IMR-90 (cell line): ENCODE measurements at regions not wholly inside any gene's neighbourhood (a gene's known extent, or its start where the extent isn't known, plus 50 kb on each side); places are given as distances from the start of the nearest gene placed in this dataset.

Source experiments
- ATAC-seq: fragments of 200-7000 bp; cut with Tn5 transposase; 2 replicates; pipeline ENCODE4 v1.9.1; 2020; ENCODE audit warnings: low read depth, mild to moderate bottlenecking, moderate library complexity
- BruUV-seq: library from RNA; stranded (reverse); fragments of 400-500 nt; replicated peaks from 2 replicates; lab custom pipeline; 2021; lab: Mats Ljungman, UMichigan
- CTCF ChIA-PET: fragments of 300-600 bp; formaldehyde crosslinking; extraction: SDS; loops from one replicate; lab custom pipeline; 2021; ENCODE audit warnings: antibody characterized with exemption; lab: Yijun Ruan, JAX
- POLR2A ChIA-PET: fragments of 300-600 bp; sonication (Branson Sonifier 250); formaldehyde crosslinking; loops from one replicate; lab custom pipeline; 2022; ENCODE audit warnings: antibody characterized with exemption; ENCODE audit not compliant: unreplicated experiment; lab: Charles Lee
- DNase-seq: peaks from one replicate; pipeline ENCODE4 v3.0.0; 2013
- H2AFZ ChIP-seq: replicated peaks from 2 replicates; pipeline ENCODE3; 2013; ENCODE audit warnings: low read length, mild to moderate bottlenecking; ENCODE audit not compliant: poor library complexity
- H2AK5ac ChIP-seq: 2 replicates; pipeline ENCODE4 v1.6.1; 2013; ENCODE audit warnings: low read depth, low read length, inconsistent platforms
- H2AK9ac ChIP-seq: replicated peaks from 2 replicates; pipeline ENCODE3; 2013; ENCODE audit warnings: mild to moderate bottlenecking, low read depth, low read length, moderate library complexity; ENCODE audit not compliant: poor library complexity
- H2BK120ac ChIP-seq: 2 replicates; pipeline ENCODE4 v1.6.1; 2013; ENCODE audit warnings: low read depth, low read length, inconsistent platforms
- H2BK15ac ChIP-seq: 3 replicates; pipeline ENCODE4 v1.6.1; 2013; ENCODE audit warnings: low read depth, low read length, inconsistent platforms
- H2BK20ac ChIP-seq: 2 replicates; pipeline ENCODE4 v1.6.1; 2013; ENCODE audit warnings: low read depth, mild to moderate bottlenecking, inconsistent platforms, low read length, moderate library complexity
- H2BK5ac ChIP-seq: 2 replicates; pipeline ENCODE4 v1.6.1; 2013; ENCODE audit warnings: mild to moderate bottlenecking, low read depth, low read length, inconsistent platforms; ENCODE audit not compliant: poor library complexity, severe bottlenecking
- H3K14ac ChIP-seq: replicated peaks from 2 replicates; pipeline ENCODE4 v1.6.1; 2013; ENCODE audit warnings: low read depth, low read length, inconsistent platforms
- H3K18ac ChIP-seq: 2 replicates; pipeline ENCODE4 v1.6.1; 2013; ENCODE audit warnings: low read depth, low read length, control low read depth
- H3K23ac ChIP-seq: 2 replicates; pipeline ENCODE4 v1.6.1; 2013; ENCODE audit warnings: low read depth, low read length, inconsistent platforms
- H3K27ac ChIP-seq: 2 replicates; pipeline ENCODE4 v1.5.1; 2013; ENCODE audit warnings: mild to moderate bottlenecking, control low read depth, low read length; ENCODE audit not compliant: insufficient read depth
- H3K27me3 ChIP-seq: 2 replicates; pipeline ENCODE4 v1.6.1; 2013; ENCODE audit warnings: low read length; ENCODE audit not compliant: control insufficient read depth, insufficient read depth
- H3K36me3 ChIP-seq: 2 replicates; pipeline ENCODE4 v1.6.1; 2013; ENCODE audit warnings: low read length, mixed read lengths; ENCODE audit not compliant: control insufficient read depth, insufficient read depth
- H3K4ac ChIP-seq: 2 replicates; pipeline ENCODE4 v1.6.1; 2013; ENCODE audit warnings: low read depth, low read length, inconsistent platforms
- H3K4me1 ChIP-seq: 2 replicates; pipeline ENCODE4 v1.6.1; 2013; ENCODE audit warnings: low read length, mixed read lengths; ENCODE audit not compliant: control insufficient read depth, insufficient read depth
- H3K4me2 ChIP-seq: 2 replicates; pipeline ENCODE4 v1.6.1; 2013; ENCODE audit warnings: low read depth, mild to moderate bottlenecking, control low read depth, low read length, moderate library complexity
- H3K4me3 ChIP-seq: 2 replicates; pipeline ENCODE4 v1.5.1; 2013; ENCODE audit warnings: low read depth, mild to moderate bottlenecking, control low read depth, low read length, moderate library complexity; ENCODE audit not compliant: insufficient read depth
- H3K56ac ChIP-seq: 2 replicates; pipeline ENCODE4 v1.6.1; 2013; ENCODE audit warnings: low read length, inconsistent platforms; ENCODE audit not compliant: insufficient read depth; ENCODE audit errors: extremely low read depth
- H3K79me1 ChIP-seq, 2 experiments: 2 replicates each; pipeline ENCODE4 v1.6.1; 2013; ENCODE audit warnings: low read length in 2 of 2, inconsistent platforms in 1 of 2, low read depth in 1 of 2
- H3K9ac ChIP-seq: 2 replicates; pipeline ENCODE4 v1.6.1; 2013; ENCODE audit warnings: low read depth, low read length, control low read depth
- H3K9me1 ChIP-seq: 2 replicates; pipeline ENCODE4 v1.6.1; 2013; ENCODE audit warnings: low read length, inconsistent platforms; ENCODE audit not compliant: insufficient read depth
- H3K9me3 ChIP-seq: 2 replicates; pipeline ENCODE4 v1.6.1; 2013; ENCODE audit warnings: low read length; ENCODE audit not compliant: control insufficient read depth, insufficient read depth
- H4K20me1 ChIP-seq: 2 replicates; pipeline ENCODE4 v1.6.1; 2013; ENCODE audit warnings: low read length, inconsistent platforms; ENCODE audit not compliant: insufficient read depth
- H4K5ac ChIP-seq: 2 replicates; pipeline ENCODE4 v1.6.1; 2013; ENCODE audit warnings: mild to moderate bottlenecking, low read depth, low read length, control low read depth
- H4K8ac ChIP-seq, 2 experiments: 2 replicates each; pipeline ENCODE4 v1.6.1; 2013; ENCODE audit warnings: low read depth in 2 of 2, low read length in 2 of 2, control low read depth in 1 of 2, inconsistent platforms in 1 of 2
- H4K91ac ChIP-seq: 2 replicates; pipeline ENCODE4 v1.6.1; 2013; ENCODE audit warnings: low read depth, low read length, inconsistent platforms; ENCODE audit not compliant: insufficient read depth
- SMC3 ChIP-seq: fragments of 150-350 bp; IDR thresholded peaks from 2 replicates; pipeline ENCODE4 v1.6.1; 2016; ENCODE audit warnings: low read depth, mild to moderate bottlenecking, antibody characterized with exemption, low read length, moderate library complexity
- WGBS, 2 experiments: methylation state at CpG; one replicate each; pipeline versions ENCODE4 v1.1.5 to v1.1.7; 2013; ENCODE audit warnings: missing lambda C conversion rate in 2 of 2; ENCODE audit not compliant: insufficient read length in 1 of 2; ENCODE audit errors: extremely low coverage in 2 of 2; 5-methylcytosine and 5-hydroxymethylcytosine counted together
- dilution Hi-C: fragments of 300-500 bp; cut with HindIII; formaldehyde crosslinking; loops from one replicate; pipeline ENCODE4 v1.14.3; 2018; ENCODE audit warnings: low sequenced_read_pairs; ENCODE audit not compliant: unreplicated experiment
- in situ Hi-C: fragments of 300-500 bp; cut with MboI; formaldehyde crosslinking; loops from 3 replicates; pipeline ENCODE4 v1.14.3; 2019; ENCODE audit warnings: low sequenced_read_pairs, inconsistent platforms, mixed read lengths
- intact Hi-C: fragments of 100-400 bp; cut with micrococcal nuclease; formaldehyde crosslinking; loops from 2 replicates; pipeline ENCODE4 v1.10.0; 2022

DNA sequence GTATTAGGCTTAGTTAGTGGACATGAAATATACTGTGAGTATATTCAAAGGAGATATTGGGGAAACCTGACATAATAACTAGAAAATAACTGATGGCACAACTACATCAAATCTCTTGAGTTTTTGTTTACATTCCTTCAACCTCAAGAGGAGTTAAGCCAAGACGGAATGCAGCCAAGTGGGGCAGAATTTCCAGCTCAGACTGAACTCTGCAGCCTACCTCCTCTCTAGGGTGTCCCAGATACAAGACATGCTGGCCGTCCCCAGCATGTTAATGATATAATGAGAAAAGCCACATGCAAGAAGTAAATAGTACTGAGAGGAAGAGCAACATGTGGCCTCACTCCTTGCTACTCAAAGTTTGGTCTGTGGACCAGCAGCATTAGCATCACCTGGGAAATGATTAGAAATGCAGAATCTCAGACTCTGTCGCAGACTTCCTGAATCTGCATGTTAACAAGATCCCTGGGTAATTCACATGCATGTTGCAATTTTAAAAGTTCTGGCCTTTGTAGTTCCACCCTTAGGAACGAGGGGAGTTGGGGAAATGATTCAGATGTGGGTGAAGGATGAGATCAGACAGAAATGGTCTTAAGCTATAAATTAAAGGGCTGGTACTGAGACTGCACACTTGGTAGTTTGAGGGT is 118.4 kb upstream of the CACUL1 start:
- dilution Hi-C loops = no loop called here
- BruUV-seq = no TSS peak
- Histone ChIP-seq H2AFZ (no peak overlapping the region), H3K56ac (no peak overlapping the region), H3K9me3 (no peaks in the 10 kb centered on the region), H2AK5ac (no peak overlapping the region), H3K9me1 (no peaks in the 10 kb centered on the region), H4K8ac (no peak overlapping the region), H4K5ac (no peak overlapping the region), H2BK15ac (no peak overlapping the region), H3K4ac (no peak overlapping the region), H2AK9ac (no peak overlapping the region), H2BK5ac (no peak overlapping the region), H3K23ac (no peak overlapping the region), H3K4me3 (no peak overlapping the region), H2BK20ac (no peak overlapping the region), H3K36me3 (no peaks in the 10 kb centered on the region), H3K4me1 (0 out of 2 replicates have a peak, but pooled peaks cover 7% of the 10 kb centered on the region), H3K79me1 (no peaks in the 10 kb centered on the region), H4K91ac (no peak overlapping the region), H3K9ac (no peak overlapping the region), H3K18ac (no peak overlapping the region), H3K14ac (no peak overlapping the region), H3K4me2 (no peak overlapping the region), H3K27ac (no peak overlapping the region), H3K27me3 (peaks cover 4% of the 10 kb centered on the region), H2BK120ac (no peak overlapping the region), H4K20me1 (no peaks in the 10 kb centered on the region; the same call in 1 of the 2 replicates)
- in situ Hi-C loops = no loop called here
- intact Hi-C loops = no loop called here
- 0% methylated on average over 1 of the region's 4 CpGs; no CpG with 5 or more reads in 1 of the 2 experiments for WGBS, 2 experiments
- ATAC-seq (peak; percentile 28; the same call in 1 of the 2 replicates), DNase-seq (peak; percentile 7)
- CTCF ChIA-PET = interaction anchor here (0.5 kb wide), 1 partner anchor 10 kb away, joined by 3 read pairs; no protein-coding TSS in a partner anchor
- no peak for TF ChIP-seq SMC3
- POLR2A ChIA-PET = no interaction called here
